Choroid plexus epithelial cell (primary cell): ENCODE measurements at regions not wholly inside any gene's neighbourhood (a gene's known extent, or its start where the extent isn't known, plus 50 kb on each side); places are given as distances from the start of the nearest gene placed in this dataset.
A peak's percentile ranks its signal among the peaks of the same experiment; 100 is the strongest.

Experiments
- DNase-seq: peaks from one replicate; pipeline ENCODE4 v3.0.0-alpha.2; 2010; ENCODE audit warnings: low read depth
- H3K4me3 ChIP-seq: 2 replicates; pipeline ENCODE4 v1.5.1; 2011; ENCODE audit warnings: low read depth, mild to moderate bottlenecking, control low read depth, low read length, moderate library complexity
- CTCF ChIP-seq: conservative IDR thresholded peaks from 2 replicates; pipeline ENCODE4 v1.5.1; 2011; ENCODE audit warnings: low read depth, mild to moderate bottlenecking, control low read depth, inconsistent platforms, low read length, moderate library complexity

GRCh38 chr7:47639495-47640110, 57.7 kb upstream of the TNS3 start:
- H3K4me3 ChIP-seq: no peak overlapping the region
- no peak for TF ChIP-seq CTCF
- DNase-seq: no peak

GRCh38 chr7:47638679-47639315, 56.9 kb upstream of the TNS3 start:
- DNase-seq: peak; percentile 49
- TF ChIP-seq CTCF: no peak
- H3K4me3 ChIP-seq: no peak overlapping the region

GRCh38 chr7:47636433-47637175, 54.7 kb upstream of the TNS3 start:
- no peak overlapping the region for H3K4me3 ChIP-seq
- no peak for DNase-seq
- no peak for TF ChIP-seq CTCF

- H3K4me3 ChIP-seq: no peak overlapping the region
- DNase-seq: no peak
- no peak for TF ChIP-seq CTCF
Measured at GRCh38 chr7:47636081-47636432, 54.1 kb upstream of the TNS3 start.

GRCh38 chr7:47635091-47636080, 53.5 kb upstream of the TNS3 start:
- H3K4me3 ChIP-seq: no peak overlapping the region
- TF ChIP-seq CTCF: no peak
- DNase-seq: no peak

- DNase-seq: no peak
- no peak for TF ChIP-seq CTCF
- no peak overlapping the region for H3K4me3 ChIP-seq
Measured at GRCh38 chr7:47634273-47634672, 52.4 kb upstream of the TNS3 start.
